Right lobe of liver (tissue), 6 donors: ENCODE measurements at regions not wholly inside any gene's neighbourhood (a gene's known extent, or its start where the extent isn't known, plus 50 kb on each side); places are given as distances from the start of the nearest gene placed in this dataset.

Experiments
- ATAC-seq, 4 donors: fragments of 200-7000 bp; cut with Tn5 transposase; one replicate each; pipeline ENCODE4 v1.9.1; 2020; ENCODE audit warnings: mild to moderate bottlenecking in 4 of 4, moderate library complexity in 4 of 4
- DNase-seq, 3 donors: peaks; one replicate each; pipeline ENCODE4 v3.0.0-alpha.2; 2020
- H3K27ac ChIP-seq, 3 donors: fragments of 200-600 bp; one replicate each; pipeline ENCODE4 v1.8.0; 2022
- H3K27me3 ChIP-seq, 2 donors: fragments of 200-600 bp; one replicate each; pipeline ENCODE4 v1.8.0; 2022
- H3K36me3 ChIP-seq, 4 donors: fragments of 200-600 bp; sonication (generic) in 1 of 4; one replicate each; pipeline versions ENCODE4 v1.5.1 to v1.8.0; 2017 to 2022; ENCODE audit warnings: control low read depth in 1 of 4
- H3K4me1 ChIP-seq, 4 donors: fragments of 200-600 bp; sonication (generic) in 1 of 4; one replicate each; pipeline versions ENCODE4 v1.5.1 to v1.8.0; 2017 to 2022; ENCODE audit warnings: control low read depth in 1 of 4
- H3K4me3 ChIP-seq, 3 donors: fragments of 200-600 bp; one replicate each; pipeline ENCODE4 v1.8.0; 2022
- H3K9me3 ChIP-seq, 4 donors: fragments of 200-600 bp; sonication (generic) in 1 of 4; one replicate each; pipeline versions ENCODE4 v1.5.1 to v1.8.0; 2017 to 2022; ENCODE audit warnings: control low read depth in 1 of 4
- POLR2A ChIP-seq: fragments of 450-650 bp; IDR thresholded peaks from one replicate; pipeline ENCODE4 v1.6.1; 2017; ENCODE audit warnings: antibody characterized with exemption, mild to moderate bottlenecking
- WGBS: methylation state at CpG from one replicate; pipeline ENCODE4 v1.1.6; 2018; ENCODE audit warnings: low coverage, low lambda C conversion rate; ENCODE audit not compliant: insufficient coverage; ENCODE audit errors: missing lambda C conversion rate; 5-methylcytosine and 5-hydroxymethylcytosine counted together
- intact Hi-C, 2 donors: fragments of 100-400 bp; cut with DNase I; formaldehyde crosslinking; loops; one replicate each; pipeline versions ENCODE4 v1.11.2 to v1.14.1; 2022
- TF ChIP-seq, protein P1 (sequence below), 4 donors: fragments of 200-600 bp in 3 of 4; fragments of 450-650 bp in 1 of 4; IDR thresholded peaks; one replicate each; pipeline versions ENCODE4 v1.5.1 to v1.8.0; 2016 to 2022; ENCODE audit warnings: antibody characterized with exemption in 4 of 4, mild to moderate bottlenecking in 2 of 4
- donor health status: DM: no; HTN: yes; CAD: no.
- donor health status: DM: no; HTN: no; CAD: no.
- donor health status: DM: no; HTN: no; CAD: no.
- donor health status: DM: no; HTN: yes; CAD: no.
- donor health status: DM: no; HTN: yes; CAD: no.

DNA sequence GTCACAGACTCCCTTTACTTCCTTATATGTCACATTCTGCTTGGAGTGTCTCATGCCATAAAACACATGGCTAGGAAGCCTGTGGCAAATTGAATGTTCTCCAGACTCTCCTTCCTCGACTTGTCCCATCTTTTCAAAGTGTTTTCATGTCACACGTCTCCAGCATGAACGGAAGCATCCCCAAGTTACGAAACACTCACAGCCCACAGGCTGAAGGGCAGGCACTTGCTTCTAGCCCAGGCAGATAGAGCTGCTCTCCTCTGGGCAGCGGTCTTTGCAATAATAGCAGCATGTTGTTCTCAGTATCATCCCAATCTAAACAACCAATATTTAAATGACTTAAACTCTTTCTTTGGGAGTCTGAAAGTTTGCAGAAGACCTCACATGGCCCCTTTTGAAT lies 85.3 kb upstream of the ADAMTS9 start:
- 17% methylated on average over 2 of the region's 5 CpGs for WGBS
- H3K4me3 ChIP-seq: no peak overlapping the region
- H3K4me1 ChIP-seq: no peaks in the 10 kb centered on the region
- H3K27me3 ChIP-seq: no peaks in the 10 kb centered on the region
- no peaks in the 10 kb centered on the region for H3K9me3 ChIP-seq
- H3K27ac ChIP-seq: no peak overlapping the region
- DNase-seq (no peak), ATAC-seq (no peak)
- H3K36me3 ChIP-seq: no peaks in the 10 kb centered on the region
- TF ChIP-seq, protein P1, sequence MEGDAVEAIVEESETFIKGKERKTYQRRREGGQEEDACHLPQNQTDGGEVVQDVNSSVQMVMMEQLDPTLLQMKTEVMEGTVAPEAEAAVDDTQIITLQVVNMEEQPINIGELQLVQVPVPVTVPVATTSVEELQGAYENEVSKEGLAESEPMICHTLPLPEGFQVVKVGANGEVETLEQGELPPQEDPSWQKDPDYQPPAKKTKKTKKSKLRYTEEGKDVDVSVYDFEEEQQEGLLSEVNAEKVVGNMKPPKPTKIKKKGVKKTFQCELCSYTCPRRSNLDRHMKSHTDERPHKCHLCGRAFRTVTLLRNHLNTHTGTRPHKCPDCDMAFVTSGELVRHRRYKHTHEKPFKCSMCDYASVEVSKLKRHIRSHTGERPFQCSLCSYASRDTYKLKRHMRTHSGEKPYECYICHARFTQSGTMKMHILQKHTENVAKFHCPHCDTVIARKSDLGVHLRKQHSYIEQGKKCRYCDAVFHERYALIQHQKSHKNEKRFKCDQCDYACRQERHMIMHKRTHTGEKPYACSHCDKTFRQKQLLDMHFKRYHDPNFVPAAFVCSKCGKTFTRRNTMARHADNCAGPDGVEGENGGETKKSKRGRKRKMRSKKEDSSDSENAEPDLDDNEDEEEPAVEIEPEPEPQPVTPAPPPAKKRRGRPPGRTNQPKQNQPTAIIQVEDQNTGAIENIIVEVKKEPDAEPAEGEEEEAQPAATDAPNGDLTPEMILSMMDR (IDR thresholded peaks at IDR 0.05): no peak
- TF ChIP-seq POLR2A: no peak
- intact Hi-C loops: no loop called here

DNA sequence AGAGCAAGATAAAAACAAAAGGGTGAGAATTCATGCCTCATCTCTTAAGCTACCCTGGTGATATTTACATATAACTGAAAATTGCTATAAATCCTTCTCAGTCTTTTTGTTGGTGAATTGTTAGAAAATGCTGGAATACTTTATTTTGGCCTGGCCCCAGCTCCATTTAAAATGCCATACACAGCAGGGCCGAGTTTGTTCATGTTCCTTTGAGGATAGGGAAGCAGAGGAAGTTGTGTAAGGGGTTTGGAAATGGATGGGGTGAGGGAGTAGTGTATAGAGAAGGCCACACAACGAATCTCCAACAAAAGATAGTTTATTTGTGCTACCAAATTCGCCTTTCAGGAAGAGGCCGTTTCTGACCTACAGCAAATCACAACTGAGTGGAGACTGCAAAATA lies 78.6 kb upstream of the ADAMTS9 start:
- intact Hi-C loops: no loop called here
- TF ChIP-seq, protein P1 (IDR thresholded peaks at IDR 0.05): no peak
- TF ChIP-seq POLR2A: no peak
- Histone ChIP-seq H3K9me3 (no peaks in the 10 kb centered on the region), H3K27ac (no peak overlapping the region), H3K27me3 (no peaks in the 10 kb centered on the region), H3K4me1 (no peaks in the 10 kb centered on the region), H3K4me3 (no peak overlapping the region), H3K36me3 (no peaks in the 10 kb centered on the region)
- 35% methylated on average over 4 of the region's 4 CpGs for WGBS
- DNase-seq (no peak), ATAC-seq (no peak)

GRCh38 chr3:64765947-64766346 lies 78.1 kb upstream of the ADAMTS9 start:
- DNase-seq (no peak), ATAC-seq (no peak)
- H3K9me3 ChIP-seq: no peaks in the 10 kb centered on the region
- TF ChIP-seq, protein P1 (IDR thresholded peaks at IDR 0.05): no peak
- no peak for TF ChIP-seq POLR2A
- intact Hi-C loops: no loop called here
- no peaks in the 10 kb centered on the region for H3K36me3 ChIP-seq
- H3K4me3 ChIP-seq: no peak overlapping the region
- H3K4me1 ChIP-seq: no peaks in the 10 kb centered on the region
- H3K27me3 ChIP-seq: no peaks in the 10 kb centered on the region
- 68% methylated on average over 4 of the region's 4 CpGs for WGBS
- no peak overlapping the region for H3K27ac ChIP-seq

DNA sequence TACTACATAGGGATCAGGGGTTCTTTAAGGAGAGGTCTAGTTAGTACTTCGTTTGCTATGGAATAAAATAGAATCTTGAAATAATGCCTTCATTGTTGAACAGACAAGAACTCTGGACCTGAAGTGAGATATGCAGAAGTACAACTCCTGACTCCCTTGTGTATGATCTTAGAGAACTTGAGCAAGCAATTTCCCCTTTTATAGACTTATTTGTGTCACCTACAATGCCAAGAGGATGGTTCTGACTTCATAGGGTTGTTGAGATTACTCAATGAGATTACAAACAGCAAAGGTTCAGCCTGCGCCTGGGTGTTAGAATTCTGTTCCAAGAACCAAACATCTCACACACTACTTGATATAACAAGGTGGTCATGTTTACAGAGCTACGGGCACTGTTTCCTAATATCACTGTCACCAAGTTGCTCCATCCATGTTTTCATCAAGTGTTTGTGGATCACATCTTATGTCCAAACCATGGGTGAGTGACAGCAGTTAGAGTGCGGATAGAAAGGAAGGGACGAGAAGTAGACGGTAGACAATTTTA lies 76.7 kb upstream of the ADAMTS9 start:
- no peaks in the 10 kb centered on the region for H3K36me3 ChIP-seq
- no peak overlapping the region for H3K27ac ChIP-seq
- DNase-seq (no peak), ATAC-seq (peak in 1 of 4 donors; percentile 18)
- no peaks in the 10 kb centered on the region for H3K4me1 ChIP-seq
- 46% methylated on average over 6 of the region's 6 CpGs for WGBS
- H3K4me3 ChIP-seq: no peak overlapping the region
- intact Hi-C loops: no loop called here
- TF ChIP-seq, protein P1 (IDR thresholded peaks at IDR 0.05): no peak
- TF ChIP-seq POLR2A: no peak
- no peaks in the 10 kb centered on the region for H3K9me3 ChIP-seq
- H3K27me3 ChIP-seq: no peaks in the 10 kb centered on the region

- no peaks in the 10 kb centered on the region for H3K27me3 ChIP-seq
- TF ChIP-seq, protein P1 (IDR thresholded peaks at IDR 0.05): no peak
- no peak for TF ChIP-seq POLR2A
Observed at GRCh38 chr3:64763980-64764379, 76.2 kb upstream of the ADAMTS9 start.

More at GRCh38 chr3:64763980-64764379, 76.2 kb upstream of the ADAMTS9 start:
- Histone ChIP-seq H3K4me1 (no peaks in the 10 kb centered on the region), H3K9me3 (no peaks in the 10 kb centered on the region), H3K27ac (no peak overlapping the region), H3K4me3 (no peak overlapping the region), H3K36me3 (no peaks in the 10 kb centered on the region)
- peak in 1 of 4 donors; percentile 41 for ATAC-seq
- intact Hi-C loops: no loop called here
- no peak for DNase-seq
